GM18519 (cell line): ENCODE measurements at regions not wholly inside any gene's neighbourhood (a gene's known extent, or its start where the extent isn't known, plus 50 kb on each side); places are given as distances from the start of the nearest gene placed in this dataset.
"Not testable (repeated sequence)": the region's sequence is repeated elsewhere in the genome, so short reads cannot be mapped to it uniquely, and the experiment has no call there.

Experiments used
- ATAC-seq: cut with Tn5 transposase; IDR thresholded peaks from one replicate; pipeline ENCODE4 v1.9.1; 2021; ENCODE audit warnings: mild to moderate bottlenecking, moderate library complexity; ENCODE audit not compliant: unreplicated experiment, low FRiP score

- no peak for ATAC-seq
Measured at GRCh38 chr12:97711392-97711791, 248.8 kb downstream of the RMST start.

GRCh38 chr12:97713270-97713669 is 250.7 kb downstream of the RMST start:
- ATAC-seq, result no peak

DNA sequence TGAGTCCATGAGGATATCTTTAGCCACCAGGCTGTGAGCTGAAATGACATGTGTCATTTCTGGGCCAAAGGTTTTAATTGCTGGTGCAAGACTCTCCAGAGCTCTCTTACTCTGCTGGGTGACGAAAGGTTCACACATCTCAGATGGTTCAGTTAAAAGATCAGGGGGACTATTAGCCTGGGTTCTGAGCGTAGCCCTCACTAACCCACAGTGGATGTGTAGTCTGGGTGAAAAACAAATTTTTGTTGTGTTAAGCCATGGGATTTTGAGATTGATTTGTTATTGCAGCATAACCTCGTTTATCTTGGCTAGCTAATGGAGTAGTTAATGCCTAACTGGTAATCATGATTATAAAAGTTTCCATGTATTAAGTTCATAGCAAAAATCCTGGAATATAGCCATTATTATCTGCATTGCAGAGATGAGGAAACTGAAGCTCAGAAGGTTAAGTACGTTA is 251.5 kb downstream of the RMST start:
- no peak for ATAC-seq

GRCh38 chr12:97716356-97716755 is 253.8 kb downstream of the RMST start:
- ATAC-seq, result no peak

DNA sequence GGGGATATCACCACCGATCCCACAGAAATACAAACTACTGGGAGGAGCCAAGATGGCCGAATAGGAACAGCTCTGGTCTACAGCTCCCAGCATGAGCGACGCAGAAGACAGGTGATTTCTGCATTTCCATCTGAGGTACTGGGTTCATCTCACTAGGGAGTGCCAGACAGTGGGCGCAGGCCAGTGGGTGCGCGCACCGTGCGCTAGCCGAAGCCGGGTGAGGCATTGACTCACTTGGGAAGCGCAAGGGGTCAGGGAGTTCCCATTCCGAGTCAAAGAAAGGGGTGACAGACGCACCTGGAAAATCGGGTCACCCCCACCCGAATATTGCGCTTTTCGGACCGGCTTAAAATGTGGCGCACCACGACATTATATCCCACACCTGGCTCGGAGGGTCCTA is 261.2 kb downstream of the RMST start:
- not testable (repeated sequence) for ATAC-seq

GRCh38 chr12:97745406-97746101 is 282.9 kb downstream of the RMST start:
- ATAC-seq, result no peak

- ATAC-seq, result no peak
Measured at GRCh38 chr12:97748298-97748697, 285.7 kb downstream of the RMST start.

DNA sequence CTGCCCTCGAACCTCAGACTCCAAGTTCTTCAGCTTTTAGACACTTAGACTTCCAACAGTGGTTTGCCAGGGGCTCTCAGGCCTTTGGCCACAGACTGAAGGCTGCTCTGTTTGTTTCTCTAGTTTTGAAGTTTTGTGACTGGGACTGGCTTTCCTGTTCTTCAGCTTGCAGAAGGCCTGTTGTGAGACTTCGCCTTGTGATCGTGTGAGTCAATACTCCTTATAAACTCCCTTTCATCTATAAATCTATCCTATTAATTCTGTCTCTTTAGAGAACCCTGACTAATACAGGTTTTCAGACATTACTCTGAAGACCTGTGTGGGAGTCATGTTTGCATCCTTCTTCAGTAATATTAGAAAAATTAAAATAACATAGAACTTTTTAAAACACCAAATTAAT is 289.1 kb downstream of the RMST start:
- no peak for ATAC-seq

- no peak for ATAC-seq
Measured at GRCh38 chr12:97752129-97752528, 289.5 kb downstream of the RMST start.

GRCh38 chr12:97753332-97753731 is 290.7 kb downstream of the RMST start:
- ATAC-seq, result no peak

GRCh38 chr12:97754306-97754705 is 291.7 kb downstream of the RMST start:
- peak; percentile 78 for ATAC-seq

GRCh38 chr12:97756066-97756666 is 293.6 kb downstream of the RMST start:
- ATAC-seq, result no peak

GRCh38 chr12:97756741-97757140 is 294.1 kb downstream of the RMST start:
- ATAC-seq, result no peak

GRCh38 chr12:97757481-97758193 is 295.0 kb downstream of the RMST start:
- no peak for ATAC-seq

GRCh38 chr12:97758194-97758501 is 295.5 kb downstream of the RMST start:
- no peak for ATAC-seq

DNA sequence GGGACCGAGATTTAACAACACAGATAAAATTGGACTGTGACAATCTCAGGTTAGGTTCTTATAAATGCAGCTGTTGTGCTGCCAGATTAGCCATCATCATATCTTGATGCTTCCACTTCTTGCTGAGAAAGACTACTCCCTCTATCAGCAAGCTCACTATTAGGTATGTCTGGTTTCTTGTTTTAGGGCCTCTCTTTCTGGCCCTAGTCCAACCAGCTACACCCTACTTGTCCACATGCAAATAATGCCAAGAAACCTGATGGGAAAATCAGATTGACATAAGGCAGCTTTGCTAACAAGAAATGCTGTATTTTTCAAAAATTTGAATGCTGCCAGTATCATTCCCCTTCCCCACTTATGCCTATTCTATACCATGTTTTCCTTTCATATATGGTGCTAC is 296.0 kb downstream of the RMST start:
- no peak for ATAC-seq

DNA sequence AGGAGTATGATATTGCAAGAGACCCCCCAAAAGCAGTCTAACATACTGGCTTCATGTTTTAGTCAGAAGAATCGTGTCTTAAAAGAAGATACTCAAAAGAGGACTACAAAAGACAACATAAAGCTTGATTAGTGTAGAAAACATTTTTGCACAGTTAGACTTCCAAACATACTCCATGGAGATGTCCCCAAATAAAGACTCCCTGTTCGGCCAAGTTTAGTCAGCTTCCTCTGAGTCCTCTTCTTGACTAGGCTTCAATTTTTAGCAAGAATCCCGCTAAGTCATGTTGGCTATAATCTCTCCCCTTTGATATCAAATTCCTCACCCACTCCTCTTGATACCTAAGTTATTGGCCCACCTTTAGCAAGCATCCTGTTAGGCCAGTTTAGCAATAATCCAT is 298.0 kb downstream of the RMST start:
- ATAC-seq, result no peak

GRCh38 chr12:97763113-97763512 is 300.5 kb downstream of the RMST start:
- ATAC-seq, result no peak

GRCh38 chr12:97764700-97765099 is 302.1 kb downstream of the RMST start:
- no peak for ATAC-seq

DNA sequence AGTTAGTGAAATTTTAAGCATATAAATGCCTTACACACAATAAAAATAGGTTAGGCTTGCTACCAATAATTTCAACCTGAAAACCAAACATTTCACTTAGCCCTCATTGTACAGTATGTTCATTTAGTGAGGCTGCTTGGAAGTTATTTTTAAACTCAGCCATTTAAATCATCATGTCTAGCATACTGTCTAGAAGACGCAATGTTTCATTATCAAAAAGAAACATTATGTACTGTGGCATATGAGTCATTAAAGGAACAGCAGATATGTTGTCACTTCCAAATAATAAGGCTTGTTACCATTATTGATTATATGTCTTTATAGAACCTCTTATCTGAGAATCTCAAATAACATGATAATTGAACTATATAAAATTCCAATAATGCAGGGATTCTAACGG is 304.7 kb downstream of the RMST start:
- no peak for ATAC-seq

DNA sequence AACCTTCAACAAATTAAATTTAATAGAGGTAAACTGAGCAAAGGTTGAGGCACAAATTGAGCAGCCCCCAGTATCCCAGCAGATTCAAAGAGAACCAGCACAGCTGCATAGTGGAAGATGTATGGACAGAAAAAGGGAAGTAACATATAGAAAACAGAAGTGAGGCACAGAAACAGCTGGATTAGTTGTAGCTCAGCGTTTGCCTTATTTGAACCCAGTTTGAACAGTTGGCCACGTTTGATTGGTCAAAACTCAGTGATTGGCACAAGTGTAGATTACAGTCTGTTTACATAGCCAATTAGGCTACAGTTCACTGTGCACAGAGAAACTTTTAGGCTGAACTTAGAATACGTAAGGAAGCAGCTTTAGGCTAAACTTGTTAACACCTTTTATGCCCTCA is 315.5 kb downstream of the RMST start:
- ATAC-seq, result no peak

- no peak for ATAC-seq
Measured at GRCh38 chr12:97781342-97781741, 318.7 kb downstream of the RMST start.
